ENCODE measurements at regions not wholly inside any gene's neighbourhood (a gene's known extent, or its start where the extent isn't known, plus 50 kb on each side); places are given as distances from the start of the nearest gene placed in this dataset.
"Not testable (repeated sequence)": the region's sequence is repeated elsewhere in the genome, so short reads cannot be mapped to it uniquely, and the experiment has no call there.

DNA sequence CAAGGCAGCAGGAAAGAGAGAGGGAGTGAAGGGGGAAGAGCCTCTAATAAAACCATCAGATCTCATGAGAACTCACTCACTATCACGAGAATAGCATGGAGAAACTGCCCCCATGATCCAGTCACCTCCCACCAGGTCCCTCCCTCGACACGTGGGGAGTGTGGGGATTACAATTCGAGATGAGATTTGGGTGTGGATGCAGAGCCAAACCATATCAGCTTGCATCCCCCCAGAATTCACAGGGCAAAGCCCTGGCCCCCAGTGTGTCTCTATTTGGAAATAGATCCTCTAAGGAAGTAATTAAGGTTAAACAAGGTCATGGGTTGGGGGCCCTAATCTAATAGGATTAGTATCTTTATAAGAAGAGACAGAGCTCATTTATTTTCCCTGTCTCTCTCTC is 56.1 kb upstream of the TCL1A start:
- CTCF ChIA-PET (ENCODE audit: partially characterized antibody), result interaction anchor here (1.3 kb wide), 1 partner anchor 15 kb away, joined by 3 read pairs; no protein-coding TSS in a partner anchor
- peaks cover 0 to 2% (median 0%) of the 10 kb centered on the region in 8 donors for H3K9me3 Mint-ChIP-seq
- H3K36me3 Mint-ChIP-seq, result no peaks in the 10 kb centered on the region

DNA sequence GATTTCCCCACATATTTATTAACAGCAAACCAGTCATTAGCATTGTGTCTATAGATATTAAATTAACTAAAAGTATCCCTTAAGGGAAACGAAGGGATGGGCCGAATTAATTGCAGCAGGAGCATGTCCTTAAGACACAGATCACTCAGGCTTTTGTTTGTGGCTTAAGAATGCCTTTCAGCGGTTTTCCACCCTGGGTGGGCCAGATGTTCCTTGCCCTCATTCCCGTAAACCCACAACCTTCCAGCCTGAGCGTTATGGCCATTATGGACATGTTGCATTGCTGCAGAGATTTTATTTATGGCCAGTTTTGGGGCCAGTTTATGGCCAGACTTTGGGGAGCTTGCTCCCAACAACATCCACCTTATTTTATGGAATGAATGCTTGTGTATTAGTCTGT is 55.5 kb upstream of the TCL1A start:
- H3K27me3 Mint-ChIP-seq, result peaks cover 15 to 17% of the 10 kb centered on the region in 2 donors
- H3K9me3 ChIP-seq (ENCODE audit: control insufficient read depth in 1 of 2, low read length in 2 of 2); H3K4me3 ChIP-seq (ENCODE audit: low read length in 2 of 2); POLR2A ChIA-PET (ENCODE audit: partially characterized antibody); H3K4me1 ChIP-seq (ENCODE audit: insufficient read depth, low read length); CTCF ChIA-PET (ENCODE audit: partially characterized antibody); H3K27ac Mint-ChIP-seq; H3K4me3 Mint-ChIP-seq; H3K27ac ChIP-seq (ENCODE audit: low read depth, low read length); H3K36me3 Mint-ChIP-seq; DNase-seq; H3K9me3 Mint-ChIP-seq; intact Hi-C loops (cut with micrococcal nuclease); H3K4me1 Mint-ChIP-seq; H3K36me3 ChIP-seq (ENCODE audit: insufficient read depth, low read length); H3K27me3 ChIP-seq (ENCODE audit: insufficient read depth, low read length): not testable (repeated sequence)

More for the DNA sequence above, 56.1 kb upstream of the TCL1A start:
- Mint-ChIP-seq H3K27ac (no peak overlapping the region), H3K4me3 (no peak overlapping the region), H3K27me3 (peaks cover 15 to 19% of the 10 kb centered on the region in 2 donors), H3K4me1 (peaks cover 0 to 2% (median under 1%) of the 10 kb centered on the region in 4 donors)
- Histone ChIP-seq H3K4me3 (ENCODE audit: low read length in 2 of 2) (no peak overlapping the region), H3K36me3 (ENCODE audit: insufficient read depth, low read length) (no peaks in the 10 kb centered on the region), H3K27me3 (ENCODE audit: insufficient read depth, low read length) (no peaks in the 10 kb centered on the region), H3K9me3 (ENCODE audit: control insufficient read depth in 1 of 2, low read length in 2 of 2) (no peaks in the 10 kb centered on the region), H3K4me1 (ENCODE audit: insufficient read depth, low read length) (no peaks in the 10 kb centered on the region), H3K27ac (ENCODE audit: low read depth, low read length) (no peak overlapping the region)
- intact Hi-C loops (cut with micrococcal nuclease), result loop anchor here (5.0 to 10.0 kb wide), 2 partner anchors 328 to 655 kb away; no protein-coding TSS in a partner anchor
- POLR2A ChIA-PET (ENCODE audit: partially characterized antibody), result no interaction called here
- no peak for DNase-seq

- Histone ChIP-seq H3K4me3 (ENCODE audit: low read length in 2 of 2) (no peak overlapping the region), H3K4me1 (ENCODE audit: insufficient read depth, low read length) (no peaks in the 10 kb centered on the region), H3K9me3 (ENCODE audit: control insufficient read depth in 1 of 2, low read length in 2 of 2) (no peaks in the 10 kb centered on the region), H3K36me3 (ENCODE audit: insufficient read depth, low read length) (no peaks in the 10 kb centered on the region), H3K27me3 (ENCODE audit: insufficient read depth, low read length) (no peaks in the 10 kb centered on the region), H3K27ac (ENCODE audit: low read depth, low read length) (no peak overlapping the region)
- POLR2A ChIA-PET (ENCODE audit: partially characterized antibody), result no interaction called here
- no peak for DNase-seq
- no peaks in the 10 kb centered on the region for H3K4me1 Mint-ChIP-seq
- H3K27ac Mint-ChIP-seq, result no peak overlapping the region
- peaks cover 0 to 4% (median 0%) of the 10 kb centered on the region in 8 donors for H3K9me3 Mint-ChIP-seq
- H3K36me3 Mint-ChIP-seq, result no peaks in the 10 kb centered on the region
- H3K27me3 Mint-ChIP-seq, result peaks cover 17 to 26% of the 10 kb centered on the region in 2 donors
- H3K4me3 Mint-ChIP-seq, result no peak overlapping the region
- CTCF ChIA-PET (ENCODE audit: partially characterized antibody), result interaction anchor here (1.7 to 3.6 kb wide), 2 partner anchors 9 to 11 kb away, joined by 4 to 15 read pairs; no protein-coding TSS in a partner anchor
- intact Hi-C loops (cut with micrococcal nuclease), result no loop called here
Observed at GRCh38 chr14:95765051-95765450, 51.1 kb upstream of the TCL1A start.

- no peaks in the 10 kb centered on the region for H3K9me3 ChIP-seq (ENCODE audit: control insufficient read depth in 1 of 2, low read length in 2 of 2)
- H3K4me1 Mint-ChIP-seq, result no peaks in the 10 kb centered on the region
Observed at GRCh38 chr14:95763875-95764274, 50.0 kb upstream of the TCL1A start.

More at GRCh38 chr14:95763875-95764274, 50.0 kb upstream of the TCL1A start:
- H3K4me1 ChIP-seq (ENCODE audit: insufficient read depth, low read length), result no peaks in the 10 kb centered on the region
- no peaks in the 10 kb centered on the region for H3K36me3 ChIP-seq (ENCODE audit: insufficient read depth, low read length)
- CTCF ChIA-PET (ENCODE audit: partially characterized antibody), result interaction anchor here (0.6 to 3.6 kb wide), 2 partner anchors 10 to 317 kb away, joined by 3 to 15 read pairs; no protein-coding TSS in a partner anchor
- no peak overlapping the region for H3K4me3 ChIP-seq (ENCODE audit: low read length in 2 of 2)
- intact Hi-C loops (cut with micrococcal nuclease), result no loop called here
- Mint-ChIP-seq H3K27me3 (peaks cover 19 to 27% of the 10 kb centered on the region in 2 donors), H3K4me3 (no peak overlapping the region), H3K9me3 (peaks cover 0 to 4% (median 0%) of the 10 kb centered on the region in 8 donors), H3K27ac (no peak overlapping the region), H3K36me3 (no peaks in the 10 kb centered on the region)
- no peak for DNase-seq
- POLR2A ChIA-PET (ENCODE audit: partially characterized antibody), result no interaction called here
- no peaks in the 10 kb centered on the region for H3K27me3 ChIP-seq (ENCODE audit: insufficient read depth, low read length)
- no peak overlapping the region for H3K27ac ChIP-seq (ENCODE audit: low read depth, low read length)
